GM06990 (cell line): ENCODE measurements at regions not wholly inside any gene's neighbourhood (a gene's known extent, or its start where the extent isn't known, plus 50 kb on each side); places are given as distances from the start of the nearest gene placed in this dataset.

Source experiments
- DNase-seq: peaks from one replicate; pipeline ENCODE4 v3.0.0-alpha.2; 2011; ENCODE audit not compliant: insufficient read length; ENCODE audit errors: extremely low read depth
- H3K27me3 ChIP-seq: replicated peaks from 2 replicates; pipeline ENCODE4 v1.6.0; 2011; ENCODE audit warnings: low read length; ENCODE audit not compliant: control insufficient read depth, insufficient read depth
- H3K36me3 ChIP-seq: 2 replicates; pipeline ENCODE4 v1.5.1; 2011; ENCODE audit warnings: low read length; ENCODE audit not compliant: control insufficient read depth, insufficient read depth
- H3K4me3 ChIP-seq: replicated peaks from 2 replicates; pipeline ENCODE4 v1.5.1; 2011; ENCODE audit warnings: low read depth, mild to moderate bottlenecking, control low read depth, low read length
- TF ChIP-seq, protein P1 (sequence below): IDR thresholded peaks from 2 replicates; pipeline ENCODE4 v1.5.1; 2011; ENCODE audit warnings: low read length, control low read depth, mild to moderate bottlenecking, inconsistent platforms; ENCODE audit not compliant: insufficient read depth, poor library complexity, severe bottlenecking

- TF ChIP-seq, protein P1, sequence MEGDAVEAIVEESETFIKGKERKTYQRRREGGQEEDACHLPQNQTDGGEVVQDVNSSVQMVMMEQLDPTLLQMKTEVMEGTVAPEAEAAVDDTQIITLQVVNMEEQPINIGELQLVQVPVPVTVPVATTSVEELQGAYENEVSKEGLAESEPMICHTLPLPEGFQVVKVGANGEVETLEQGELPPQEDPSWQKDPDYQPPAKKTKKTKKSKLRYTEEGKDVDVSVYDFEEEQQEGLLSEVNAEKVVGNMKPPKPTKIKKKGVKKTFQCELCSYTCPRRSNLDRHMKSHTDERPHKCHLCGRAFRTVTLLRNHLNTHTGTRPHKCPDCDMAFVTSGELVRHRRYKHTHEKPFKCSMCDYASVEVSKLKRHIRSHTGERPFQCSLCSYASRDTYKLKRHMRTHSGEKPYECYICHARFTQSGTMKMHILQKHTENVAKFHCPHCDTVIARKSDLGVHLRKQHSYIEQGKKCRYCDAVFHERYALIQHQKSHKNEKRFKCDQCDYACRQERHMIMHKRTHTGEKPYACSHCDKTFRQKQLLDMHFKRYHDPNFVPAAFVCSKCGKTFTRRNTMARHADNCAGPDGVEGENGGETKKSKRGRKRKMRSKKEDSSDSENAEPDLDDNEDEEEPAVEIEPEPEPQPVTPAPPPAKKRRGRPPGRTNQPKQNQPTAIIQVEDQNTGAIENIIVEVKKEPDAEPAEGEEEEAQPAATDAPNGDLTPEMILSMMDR, result no peak
- Histone ChIP-seq H3K4me3 (no peak overlapping the region), H3K36me3 (no peaks in the 10 kb centered on the region), H3K27me3 (no peaks in the 10 kb centered on the region)
- no peak for DNase-seq
Measured at GRCh38 chr3:63179862-63180522, 98.1 kb upstream of the SYNPR start.

GRCh38 chr3:63192248-63192647, 85.9 kb upstream of the SYNPR start:
- Histone ChIP-seq H3K4me3 (no peak overlapping the region), H3K36me3 (no peaks in the 10 kb centered on the region), H3K27me3 (no peaks in the 10 kb centered on the region)
- no peak for DNase-seq
- TF ChIP-seq, protein P1, result no peak

GRCh38 chr3:63193647-63194046, 84.5 kb upstream of the SYNPR start:
- Histone ChIP-seq H3K4me3 (no peak overlapping the region), H3K36me3 (no peaks in the 10 kb centered on the region), H3K27me3 (no peaks in the 10 kb centered on the region)
- TF ChIP-seq, protein P1, result peak; percentile 36
- no peak for DNase-seq

GRCh38 chr3:63199606-63200005, 78.5 kb upstream of the SYNPR start:
- no peak for DNase-seq
- TF ChIP-seq, protein P1, result no peak
- Histone ChIP-seq H3K36me3 (no peaks in the 10 kb centered on the region), H3K4me3 (no peak overlapping the region), H3K27me3 (no peaks in the 10 kb centered on the region)

DNA sequence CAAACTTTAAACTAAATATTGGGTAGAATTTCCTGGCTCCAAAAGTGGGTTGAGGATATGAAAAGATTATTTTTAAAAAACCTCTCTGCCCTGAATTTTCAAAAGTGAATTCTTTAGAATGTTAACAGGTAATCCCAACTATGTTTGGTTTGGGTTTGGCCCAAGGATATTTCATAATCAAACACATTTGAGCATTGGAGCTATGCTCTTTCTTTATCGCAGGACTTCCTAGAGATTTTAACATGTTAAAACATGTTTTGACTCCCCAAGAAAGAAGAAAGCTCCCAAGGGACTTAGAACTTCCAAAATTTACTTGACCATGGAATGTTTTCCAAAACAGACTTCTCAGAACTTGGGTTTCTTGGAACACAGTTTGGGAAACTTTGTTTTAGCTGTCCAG, 75.6 kb upstream of the SYNPR start:
- DNase-seq, result no peak
- Histone ChIP-seq H3K27me3 (no peaks in the 10 kb centered on the region), H3K36me3 (no peaks in the 10 kb centered on the region), H3K4me3 (no peak overlapping the region)
- TF ChIP-seq, protein P1, result no peak
